HepG2 (cell line): ENCODE measurements at regions not wholly inside any gene's neighbourhood (a gene's known extent, or its start where the extent isn't known, plus 50 kb on each side); places are given as distances from the start of the nearest gene placed in this dataset.

Experiments
- ATAC-seq: fragments of 200-7000 bp; cut with Tn5 transposase; 3 replicates; pipeline ENCODE4 v1.9.1; 2020; ENCODE audit warnings: mild to moderate bottlenecking, moderate library complexity
- BruUV-seq: library from RNA; stranded (reverse); fragments of 400-500 nt; replicated peaks from 2 replicates; lab custom pipeline; 2021; lab: Mats Ljungman, UMichigan
- CTCF ChIA-PET: fragments of 300-600 bp; formaldehyde crosslinking; extraction: SDS; loops from one replicate; lab custom pipeline; 2021; ENCODE audit warnings: low total read pairs, inconsistent platforms, low intra/inter-chr PET ratio; lab: Yijun Ruan, JAX
- POLR2A ChIA-PET: fragments of 350-600 bp; sonication (Branson Sonifier 250); formaldehyde crosslinking; loops from one replicate; lab custom pipeline; 2020; ENCODE audit warnings: antibody characterized with exemption, inconsistent platforms; lab: Yijun Ruan, JAX
- DNase-seq: peaks from one replicate; pipeline ENCODE4 v3.0.0-alpha.2; 2015; ENCODE audit warnings: low spot score
- FAIRE-seq: peaks from 3 replicates; lab custom pipeline; 2011; peaks lifted over from hg19 to GRCh38; lab: Jason Lieb, UNC
- H2AFZ ChIP-seq: one replicate; pipeline ENCODE4 v1.6.1; 2011; ENCODE audit warnings: low read length, inconsistent platforms
- H3K27ac ChIP-seq: fragments of 300-600 bp; 3 replicates; pipeline ENCODE4 v1.8.0; 2011; ENCODE audit warnings: mixed run types, mild to moderate bottlenecking, mixed read lengths, low read length, inconsistent platforms; ENCODE audit not compliant: insufficient read depth; ENCODE audit errors: extremely low read length
- H3K27me3 ChIP-seq, 2 experiments: fragments of 200-600 bp in 1 of 2; 2 replicates in 1 of 2; 3 replicates in 1 of 2; pipeline versions ENCODE4 v1.6.0 to v1.8.0; 2011; ENCODE audit warnings: low read length in 2 of 2, mild to moderate bottlenecking in 2 of 2, moderate library complexity in 2 of 2, inconsistent platforms in 1 of 2; ENCODE audit not compliant: insufficient read depth in 2 of 2, control insufficient read depth in 1 of 2
- H3K36me3 ChIP-seq, 2 experiments: fragments of 200-600 bp in 1 of 2; replicated peaks in 1 of 2; 2 replicates in 1 of 2; 3 replicates in 1 of 2; pipeline versions ENCODE4 v1.5.1 to v1.8.0; 2011; ENCODE audit warnings: low read length in 2 of 2, inconsistent platforms in 1 of 2; ENCODE audit not compliant: insufficient read depth in 2 of 2, control insufficient read depth in 1 of 2
- H3K4me1 ChIP-seq: 2 replicates; pipeline ENCODE4 v1.5.1; 2012; ENCODE audit warnings: low read length, inconsistent platforms; ENCODE audit not compliant: insufficient read depth
- H3K4me2 ChIP-seq: 2 replicates; pipeline ENCODE4 v1.6.0; 2011; ENCODE audit warnings: low read depth, low read length, inconsistent platforms
- H3K4me3 ChIP-seq, 3 experiments: fragments of 200-600 bp in 1 of 3; sonication (generic), shearing (Covaris generic) in 1 of 3; replicated peaks in 1 of 3; 2 replicates each; pipeline ENCODE4 v1.5.1; 2011 to 2016; ENCODE audit warnings: low read length in 3 of 3, inconsistent platforms in 2 of 3, low read depth in 2 of 3, mild to moderate bottlenecking in 2 of 3, control low read depth in 1 of 3, mixed read lengths in 1 of 3; ENCODE audit not compliant: insufficient read depth in 1 of 3
- H3K79me2 ChIP-seq: one replicate; pipeline ENCODE4 v1.6.1; 2011; ENCODE audit warnings: low read length, inconsistent platforms; ENCODE audit not compliant: insufficient read depth
- H3K9ac ChIP-seq: 2 replicates; pipeline ENCODE4 v1.6.0; 2011; ENCODE audit warnings: mild to moderate bottlenecking, low read depth, low read length, inconsistent platforms; ENCODE audit not compliant: insufficient read depth
- H3K9me3 ChIP-seq: 2 replicates; pipeline ENCODE4 v1.5.1; 2012; ENCODE audit warnings: mild to moderate bottlenecking, low read length
- H4K20me1 ChIP-seq: 2 replicates; pipeline ENCODE4 v1.6.0; 2011; ENCODE audit warnings: inconsistent platforms, mild to moderate bottlenecking, low read length, moderate library complexity; ENCODE audit not compliant: insufficient read depth
- FOXJ3 ChIP-seq: sonication (generic); formaldehyde crosslinking; IDR thresholded peaks from 2 replicates; pipeline ENCODE4 v1.4.0; 2020; ENCODE audit warnings: missing genetic modification reagents, mild to moderate bottlenecking, borderline replicate concordance
- GLMP ChIP-seq: sonication (generic); formaldehyde crosslinking; IDR thresholded peaks from 2 replicates; pipeline ENCODE4 v1.9.0; 2021; ENCODE audit warnings: missing genetic modification reagents, mild to moderate bottlenecking, borderline replicate concordance
- HIVEP1 ChIP-seq: sonication (generic); formaldehyde crosslinking; IDR thresholded peaks from 2 replicates; pipeline ENCODE4 v1.4.0; 2020; ENCODE audit warnings: mild to moderate bottlenecking, missing genetic modification reagents
- HNRNPL ChIP-seq: fragments of 200-400 bp; formaldehyde crosslinking; IDR thresholded peaks from 2 replicates; pipeline ENCODE4 v1.6.1; 2017; ENCODE audit warnings: mild to moderate bottlenecking, low read depth, low read length
- MEIS2 ChIP-seq: sonication (generic); formaldehyde crosslinking; IDR thresholded peaks from 2 replicates; pipeline ENCODE4 v1.9.0; 2021; ENCODE audit warnings: mild to moderate bottlenecking, missing genetic modification reagents
- NFIC ChIP-seq: IDR thresholded peaks from 2 replicates; pipeline ENCODE4 v1.6.1; 2012; ENCODE audit warnings: mild to moderate bottlenecking, low read length, inconsistent platforms
- PPARG ChIP-seq: conservative IDR thresholded peaks from 2 replicates; pipeline ENCODE4 v1.6.1; 2016; ENCODE audit warnings: missing biosample characterization, missing genetic modification reagents
- ZBTB42 ChIP-seq: sonication (generic); formaldehyde crosslinking; IDR thresholded peaks from 2 replicates; pipeline ENCODE4 v1.5.0; 2020; ENCODE audit warnings: mild to moderate bottlenecking, missing genetic modification reagents
- ZNF446 ChIP-seq: sonication (generic); formaldehyde crosslinking; IDR thresholded peaks from 2 replicates; pipeline ENCODE4 v1.5.0; 2020; ENCODE audit warnings: mild to moderate bottlenecking, missing genetic modification reagents
- ZNF773 ChIP-seq: sonication (generic); formaldehyde crosslinking; IDR thresholded peaks from 2 replicates; pipeline ENCODE4 v1.4.0; 2020; ENCODE audit warnings: missing genetic modification reagents, borderline replicate concordance
- ZNF792 ChIP-seq: IDR thresholded peaks from 2 replicates; pipeline ENCODE4 v1.6.1; 2016
- ZNF816 ChIP-seq: sonication (generic); formaldehyde crosslinking; IDR thresholded peaks from 2 replicates; pipeline ENCODE4 v1.8.0; 2022; ENCODE audit warnings: missing genetic modification reagents, mild to moderate bottlenecking, borderline replicate concordance
- ZNF841 ChIP-seq: sonication (generic); formaldehyde crosslinking; IDR thresholded peaks from 2 replicates; pipeline ENCODE4 v1.8.1; 2023; ENCODE audit warnings: missing genetic modification reagents, borderline replicate concordance
- WGBS: methylation state at CpG from one replicate; pipeline ENCODE4 v1.1.6; 2017; ENCODE audit warnings: low lambda C conversion rate; 5-methylcytosine and 5-hydroxymethylcytosine counted together
- in situ Hi-C: cut with HindIII; loops from 2 replicates; pipeline ENCODE4 v1.10.0; 2017; ENCODE audit warnings: low pct_unique_long_range_greater_than_20kb; ENCODE audit not compliant: extremely low pct_ligation_motif_present
- intact Hi-C: fragments of 100-400 bp; cut with micrococcal nuclease; formaldehyde crosslinking; loops from one replicate; pipeline ENCODE4 v1.10.0; 2022; ENCODE audit not compliant: unreplicated experiment
- TF ChIP-seq, protein P1 (sequence below): sonication (generic); formaldehyde crosslinking; IDR thresholded peaks from 2 replicates; pipeline ENCODE4 v1.5.0; 2020; ENCODE audit warnings: missing genetic modification reagents, mild to moderate bottlenecking, borderline replicate concordance

DNA sequence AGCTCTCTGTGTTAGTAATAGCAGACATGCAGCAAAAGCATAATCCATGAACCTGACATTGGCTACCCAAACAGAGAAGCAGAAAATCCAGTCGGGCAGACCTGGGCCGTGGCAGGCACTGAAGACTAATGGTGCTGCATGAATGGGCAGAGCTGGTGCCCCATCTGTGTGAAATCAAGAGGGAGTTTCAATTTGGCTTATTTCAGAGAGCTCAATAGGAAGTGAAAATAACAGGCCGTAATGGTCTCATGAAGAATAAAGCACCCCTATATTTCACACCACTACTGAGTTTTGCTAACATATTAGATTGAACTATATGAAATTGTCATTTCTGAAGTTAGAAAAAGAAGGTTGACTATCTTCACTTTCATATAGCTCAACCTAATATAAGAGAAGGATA is 149.7 kb downstream of the ENC1 start:
- ChIA-PET CTCF (no interaction called here), POLR2A (no interaction called here)
- Histone ChIP-seq H3K79me2 (no peaks in the 10 kb centered on the region), H3K9me3 (no peaks in the 10 kb centered on the region), H3K27me3 (no peaks in the 10 kb centered on the region), H3K4me1 (peaks cover 23% of the 10 kb centered on the region), H3K36me3 (no peaks in the 10 kb centered on the region; a peak in 1 of 5 replicates), H3K4me2 (no peak overlapping the region), H3K9ac (no peak overlapping the region), H4K20me1 (no peaks in the 10 kb centered on the region), H2AFZ (no peak overlapping the region), H3K4me3 (no peak overlapping the region), H3K27ac (no peak overlapping the region)
- ATAC-seq: no peak
- intact Hi-C loops: no loop called here
- FAIRE-seq: no peak
- TF ChIP-seq GLMP (CRISPR knock-in tag) (no peak), HIVEP1 (CRISPR knock-in tag) (no peak), ZNF841 (CRISPR knock-in tag) (no peak), ZNF446 (CRISPR knock-in tag) (no peak), PPARG (no peak), ZNF816 (no peak), ZNF792 (CRISPR knock-in tag) (no peak), ZBTB42 (CRISPR knock-in tag) (no peak), ZNF773 (no peak)
- in situ Hi-C loops: no loop called here
- 94% methylated on average over 3 of the region's 3 CpGs for WGBS
- BruUV-seq: no TSS peak
- DNase-seq: no peak

DNA sequence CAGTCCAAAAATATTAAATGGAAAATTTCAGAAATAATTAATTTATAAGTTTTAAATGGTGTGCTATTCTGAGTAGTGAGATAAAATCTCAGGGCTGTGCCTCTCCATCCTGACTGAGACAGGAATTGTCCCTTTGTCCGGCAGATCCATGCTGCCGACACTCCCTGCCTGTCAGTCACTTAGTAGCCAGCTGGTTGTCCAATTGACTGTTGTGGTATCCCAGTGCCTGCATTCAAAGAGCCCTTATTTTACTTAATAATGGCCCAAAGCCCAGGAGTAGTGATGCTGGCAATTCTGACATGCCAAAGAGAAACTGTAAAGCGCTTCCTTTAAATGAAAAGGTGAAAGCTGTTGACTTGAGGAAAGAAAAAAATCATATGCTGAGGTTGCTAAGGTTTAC is 157.5 kb downstream of the ENC1 start:
- Histone ChIP-seq H3K27ac (no peak overlapping the region), H2AFZ (no peak overlapping the region), H3K4me1 (peaks cover 15% of the 10 kb centered on the region), H4K20me1 (no peaks in the 10 kb centered on the region), H3K4me3 (no peak overlapping the region), H3K27me3 (no peaks in the 10 kb centered on the region), H3K36me3 (no peaks in the 10 kb centered on the region), H3K79me2 (no peaks in the 10 kb centered on the region), H3K4me2 (no peak overlapping the region), H3K9me3 (no peaks in the 10 kb centered on the region), H3K9ac (no peak overlapping the region)
- intact Hi-C loops: no loop called here
- ATAC-seq (no peak), FAIRE-seq (no peak), DNase-seq (no peak)
- in situ Hi-C loops: no loop called here
- BruUV-seq: no TSS peak
- 72% methylated on average over 3 of the region's 3 CpGs for WGBS
- CTCF ChIA-PET: no interaction called here
- POLR2A ChIA-PET: no interaction called here
- no peak for TF ChIP-seq NFIC
- no peak for TF ChIP-seq MEIS2 (CRISPR knock-in tag)
- no peak for TF ChIP-seq HNRNPL
- no peak for TF ChIP-seq FOXJ3 (CRISPR knock-in tag)
- TF ChIP-seq, protein P1, sequence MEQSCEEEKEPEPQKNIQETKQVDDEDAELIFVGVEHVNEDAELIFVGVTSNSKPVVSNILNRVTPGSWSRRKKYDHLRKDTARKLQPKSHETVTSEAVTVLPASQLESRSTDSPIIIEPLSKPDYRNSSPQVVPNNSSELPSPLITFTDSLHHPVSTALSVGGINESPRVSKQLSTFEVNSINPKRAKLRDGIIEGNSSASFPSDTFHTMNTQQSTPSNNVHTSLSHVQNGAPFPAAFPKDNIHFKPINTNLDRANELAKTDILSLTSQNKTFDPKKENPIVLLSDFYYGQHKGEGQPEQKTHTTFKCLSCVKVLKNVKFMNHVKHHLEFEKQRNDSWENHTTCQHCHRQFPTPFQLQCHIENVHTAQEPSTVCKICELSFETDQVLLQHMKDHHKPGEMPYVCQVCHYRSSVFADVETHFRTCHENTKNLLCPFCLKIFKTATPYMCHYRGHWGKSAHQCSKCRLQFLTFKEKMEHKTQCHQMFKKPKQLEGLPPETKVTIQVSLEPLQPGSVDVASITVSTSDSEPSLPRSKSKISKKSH: no peak
